C4-2B (cell line): ENCODE measurements at regions not wholly inside any gene's neighbourhood (a gene's known extent, or its start where the extent isn't known, plus 50 kb on each side); places are given as distances from the start of the nearest gene placed in this dataset.

Experiments used
- ZFX ChIP-seq: fragments of 450-650 bp; IDR thresholded peaks from 2 replicates; pipeline ENCODE4 v1.6.1; 2017
- TF ChIP-seq, protein P1 (sequence below): fragments of 450-650 bp; conservative IDR thresholded peaks from 2 replicates; pipeline ENCODE4 v1.5.1; 2017; ENCODE audit warnings: mild to moderate bottlenecking

DNA sequence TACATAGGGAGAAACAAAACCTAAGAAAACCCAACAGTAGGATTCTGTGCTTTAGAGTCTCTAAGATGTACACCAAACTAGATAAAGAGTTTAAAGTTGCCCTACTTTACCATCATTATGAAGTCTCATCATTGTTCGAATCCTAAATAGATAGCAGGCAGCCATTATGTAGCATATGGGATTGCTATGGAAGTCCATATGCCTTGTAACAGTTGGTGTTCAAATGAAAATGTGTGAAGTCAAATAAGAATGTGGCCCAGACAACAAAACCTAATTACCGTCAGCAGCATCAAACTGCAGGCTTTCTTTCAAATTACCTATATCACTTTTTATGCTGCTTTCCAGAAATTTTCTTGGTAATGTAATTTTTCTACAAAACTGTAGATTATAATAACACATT lies 1380.1 kb downstream of the GRIK2 start:
- TF ChIP-seq, protein P1, sequence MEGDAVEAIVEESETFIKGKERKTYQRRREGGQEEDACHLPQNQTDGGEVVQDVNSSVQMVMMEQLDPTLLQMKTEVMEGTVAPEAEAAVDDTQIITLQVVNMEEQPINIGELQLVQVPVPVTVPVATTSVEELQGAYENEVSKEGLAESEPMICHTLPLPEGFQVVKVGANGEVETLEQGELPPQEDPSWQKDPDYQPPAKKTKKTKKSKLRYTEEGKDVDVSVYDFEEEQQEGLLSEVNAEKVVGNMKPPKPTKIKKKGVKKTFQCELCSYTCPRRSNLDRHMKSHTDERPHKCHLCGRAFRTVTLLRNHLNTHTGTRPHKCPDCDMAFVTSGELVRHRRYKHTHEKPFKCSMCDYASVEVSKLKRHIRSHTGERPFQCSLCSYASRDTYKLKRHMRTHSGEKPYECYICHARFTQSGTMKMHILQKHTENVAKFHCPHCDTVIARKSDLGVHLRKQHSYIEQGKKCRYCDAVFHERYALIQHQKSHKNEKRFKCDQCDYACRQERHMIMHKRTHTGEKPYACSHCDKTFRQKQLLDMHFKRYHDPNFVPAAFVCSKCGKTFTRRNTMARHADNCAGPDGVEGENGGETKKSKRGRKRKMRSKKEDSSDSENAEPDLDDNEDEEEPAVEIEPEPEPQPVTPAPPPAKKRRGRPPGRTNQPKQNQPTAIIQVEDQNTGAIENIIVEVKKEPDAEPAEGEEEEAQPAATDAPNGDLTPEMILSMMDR, result no peak
- no peak for TF ChIP-seq ZFX
